GM18498 (cell line): ENCODE measurements at regions not wholly inside any gene's neighbourhood (a gene's known extent, or its start where the extent isn't known, plus 50 kb on each side); places are given as distances from the start of the nearest gene placed in this dataset.
"Not testable (repeated sequence)": the region's sequence is repeated elsewhere in the genome, so short reads cannot be mapped to it uniquely, and the experiment has no call there.

Experiments
- ATAC-seq: cut with Tn5 transposase; IDR thresholded peaks from one replicate; pipeline ENCODE4 v1.9.1; 2021; ENCODE audit warnings: mild to moderate bottlenecking, moderate library complexity; ENCODE audit not compliant: unreplicated experiment

- no peak for ATAC-seq
These were observed 105.1 kb downstream of the OXSM start for GRCh38 chr3:25895031-25895430.

GRCh38 chr3:25895443-25895842 is 105.6 kb downstream of the OXSM start:
- no peak for ATAC-seq

- no peak for ATAC-seq
These were observed 107.1 kb downstream of the OXSM start for GRCh38 chr3:25897019-25897418.

GRCh38 chr3:25899352-25900101 is 109.6 kb downstream of the OXSM start:
- ATAC-seq, result no peak

GRCh38 chr3:25900161-25900560 is 110.3 kb downstream of the OXSM start:
- no peak for ATAC-seq

GRCh38 chr3:25901796-25902195 is 111.9 kb downstream of the OXSM start:
- no peak for ATAC-seq

- ATAC-seq, result no peak
These were observed 112.7 kb downstream of the OXSM start for GRCh38 chr3:25902586-25902985.

- ATAC-seq, result no peak
These were observed 113.7 kb downstream of the OXSM start for GRCh38 chr3:25903371-25904129.

GRCh38 chr3:25904206-25904605 is 114.3 kb downstream of the OXSM start:
- ATAC-seq, result no peak

GRCh38 chr3:25906132-25906906 is 116.4 kb downstream of the OXSM start:
- no peak for ATAC-seq

GRCh38 chr3:25907081-25907480 is 117.2 kb downstream of the OXSM start:
- ATAC-seq, result no peak

- ATAC-seq, result no peak
These were observed 120.2 kb downstream of the OXSM start for GRCh38 chr3:25910105-25910504.

- ATAC-seq, result no peak
These were observed 121.1 kb downstream of the OXSM start for GRCh38 chr3:25910997-25911396.

GRCh38 chr3:25911525-25912295 is 121.8 kb downstream of the OXSM start:
- no peak for ATAC-seq

GRCh38 chr3:25913179-25913578 is 123.3 kb downstream of the OXSM start:
- no peak for ATAC-seq

- ATAC-seq, result no peak
These were observed 125.8 kb downstream of the OXSM start for GRCh38 chr3:25915673-25916072.

- ATAC-seq, result no peak
These were observed 126.4 kb downstream of the OXSM start for GRCh38 chr3:25916321-25916720.

GRCh38 chr3:25931967-25932366 is 142.1 kb downstream of the OXSM start:
- ATAC-seq, result not testable (repeated sequence)

GRCh38 chr3:25938566-25939325 is 148.9 kb downstream of the OXSM start:
- ATAC-seq, result no peak

- no peak for ATAC-seq
These were observed 151.0 kb downstream of the OXSM start for GRCh38 chr3:25940935-25941334.
